ELF-1 (cell line): ENCODE measurements at regions not wholly inside any gene's neighbourhood (a gene's known extent, or its start where the extent isn't known, plus 50 kb on each side); places are given as distances from the start of the nearest gene placed in this dataset.

Experiments used
- DNase-seq: peaks from one replicate; pipeline ENCODE4 v3.0.0-alpha.2; 2016; ENCODE audit warnings: low read depth, low spot score

- no peak for DNase-seq
Measured at GRCh38 chr22:27197618-27198017, 540.2 kb downstream of the MIAT start.

GRCh38 chr22:27198518-27199035 lies 541.2 kb downstream of the MIAT start:
- no peak for DNase-seq

GRCh38 chr22:27199354-27199753 lies 542.0 kb downstream of the MIAT start:
- no peak for DNase-seq

DNA sequence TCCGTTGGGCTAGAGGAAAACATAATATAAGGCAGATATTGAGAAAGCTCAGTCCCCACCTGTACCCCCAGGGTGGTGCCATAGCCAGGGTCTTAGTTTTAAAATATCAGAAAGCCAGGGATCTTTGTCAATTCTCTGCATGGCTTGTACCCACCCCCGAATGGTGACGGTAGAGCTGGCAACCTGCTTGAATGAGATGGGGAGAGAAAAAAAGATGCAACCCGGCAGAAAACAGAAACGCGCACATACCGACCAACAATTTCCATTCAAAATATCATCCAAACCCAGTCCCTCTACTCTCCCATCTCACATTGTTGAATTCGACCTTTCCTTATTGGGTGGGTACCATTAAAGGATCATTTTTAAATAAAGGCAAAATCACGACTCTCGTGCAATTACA lies 543.9 kb downstream of the MIAT start:
- DNase-seq: no peak

DNA sequence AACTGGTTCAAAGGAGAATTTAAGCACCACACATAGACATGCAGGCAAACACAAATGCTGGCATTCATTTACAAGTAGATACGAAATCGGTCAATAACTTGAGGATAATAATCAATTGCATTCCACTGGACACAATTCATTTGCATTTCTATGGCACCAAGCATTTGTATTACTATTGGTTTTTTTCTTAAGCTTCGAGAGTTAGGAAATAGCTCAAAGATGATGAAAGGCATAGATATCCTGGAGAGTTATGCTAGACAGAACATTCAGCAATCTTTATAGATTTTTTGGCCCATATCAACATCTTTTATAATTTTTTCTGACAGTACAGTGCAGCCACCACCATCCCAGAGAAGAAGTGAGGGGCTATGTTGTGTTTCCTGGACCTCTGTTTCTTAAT lies 544.4 kb downstream of the MIAT start:
- DNase-seq: no peak

- DNase-seq: no peak
Measured at GRCh38 chr22:27203276-27203660, 545.9 kb downstream of the MIAT start.

DNA sequence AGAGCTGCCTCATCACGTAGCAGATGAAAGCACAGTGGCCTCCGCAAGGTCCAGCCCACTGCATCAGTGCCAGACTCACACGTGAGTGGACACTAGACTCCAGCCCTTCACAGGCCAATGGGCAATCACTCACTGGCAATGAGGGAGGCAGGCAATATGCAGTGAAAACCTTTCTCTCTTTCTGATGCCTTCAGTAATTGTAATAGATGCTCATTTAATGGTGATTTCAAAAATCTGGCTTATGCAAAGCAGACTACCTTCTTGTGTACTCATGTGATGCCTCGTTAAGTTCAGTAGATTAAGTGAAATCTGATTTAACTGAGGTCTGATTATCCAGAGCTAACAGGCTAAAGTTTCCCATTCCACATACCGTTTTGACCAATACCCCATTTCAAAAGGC lies 546.9 kb downstream of the MIAT start:
- no peak for DNase-seq

- DNase-seq: no peak
Measured at GRCh38 chr22:27204817-27205216, 547.4 kb downstream of the MIAT start.

DNA sequence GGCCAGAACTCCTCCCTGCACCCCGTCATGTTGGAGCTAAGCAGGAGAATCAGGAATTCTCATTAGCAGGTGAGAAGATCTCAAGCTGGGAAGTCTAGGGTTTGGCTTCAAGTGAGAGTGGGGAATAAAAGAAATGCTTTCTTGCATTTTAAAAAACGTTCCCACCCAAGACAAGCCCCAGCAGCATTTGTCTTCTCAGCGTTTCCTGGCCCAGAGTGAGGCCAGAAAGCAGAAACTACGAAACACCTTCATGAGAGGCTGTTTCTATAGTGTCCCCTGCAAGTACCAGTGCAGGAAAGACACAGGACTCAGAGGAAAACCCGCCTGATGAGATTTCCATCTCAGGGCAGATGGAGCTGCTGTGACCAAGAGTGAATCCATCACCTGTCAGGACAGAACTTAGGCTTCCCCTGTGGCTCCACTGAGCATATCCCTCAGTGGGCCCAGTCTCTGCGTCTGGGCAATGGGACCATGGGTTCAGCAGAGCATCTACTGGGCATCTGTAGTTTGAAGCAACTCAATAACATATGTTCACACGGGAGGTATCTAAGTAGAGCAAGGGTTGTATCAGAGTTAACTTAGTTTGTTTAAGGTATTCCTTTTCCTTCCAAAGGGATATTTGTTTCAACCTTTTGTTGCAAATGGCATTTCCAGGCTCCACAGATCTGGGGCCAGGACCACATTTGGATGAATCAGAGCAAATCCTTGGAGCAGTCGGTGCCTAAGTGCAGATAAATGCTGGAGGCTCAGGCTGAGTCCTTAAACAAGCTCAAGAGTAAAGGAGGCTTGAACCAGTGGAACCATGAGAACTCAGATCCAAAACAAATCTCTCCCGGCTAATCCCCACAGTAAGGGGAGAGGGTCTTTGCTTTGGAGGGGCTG lies 548.3 kb downstream of the MIAT start:
- no peak for DNase-seq

DNA sequence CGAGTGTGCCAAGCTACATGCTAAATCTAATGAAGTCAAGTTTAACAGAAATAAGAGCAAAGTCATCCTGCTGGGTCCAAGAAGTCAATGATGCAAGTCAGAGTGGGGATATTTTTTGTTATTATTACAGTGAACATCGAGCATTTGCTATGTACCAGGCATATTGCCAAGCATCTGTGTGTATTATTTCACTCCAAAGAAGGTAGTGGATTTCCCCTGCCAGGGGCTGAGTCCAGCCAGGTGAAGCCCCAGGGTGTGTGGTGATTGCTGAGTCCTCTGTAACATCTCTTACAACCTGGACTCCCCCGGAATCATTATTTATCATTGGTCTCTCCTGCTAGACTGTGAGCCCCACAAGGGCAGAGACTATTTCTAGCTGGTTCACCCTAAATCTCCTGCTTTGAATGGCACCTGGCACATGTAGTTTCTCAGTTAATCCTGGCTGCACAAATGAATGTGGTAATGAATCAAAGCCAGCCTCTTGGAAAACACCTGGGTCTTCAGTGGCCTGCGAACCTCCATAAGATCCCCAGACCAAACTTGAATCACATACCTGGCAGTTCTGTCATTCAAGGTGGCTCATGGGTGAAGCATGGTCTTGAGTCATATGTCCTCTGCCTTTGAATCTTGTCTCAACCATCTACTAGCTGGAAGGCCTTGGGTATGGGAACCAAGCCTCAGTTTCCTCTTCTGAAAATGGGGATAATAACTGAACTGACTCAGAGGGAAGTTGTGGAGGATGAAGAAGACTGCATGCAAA lies 549.2 kb downstream of the MIAT start:
- DNase-seq: no peak

GRCh38 chr22:27207266-27207665 lies 549.9 kb downstream of the MIAT start:
- DNase-seq: no peak

DNA sequence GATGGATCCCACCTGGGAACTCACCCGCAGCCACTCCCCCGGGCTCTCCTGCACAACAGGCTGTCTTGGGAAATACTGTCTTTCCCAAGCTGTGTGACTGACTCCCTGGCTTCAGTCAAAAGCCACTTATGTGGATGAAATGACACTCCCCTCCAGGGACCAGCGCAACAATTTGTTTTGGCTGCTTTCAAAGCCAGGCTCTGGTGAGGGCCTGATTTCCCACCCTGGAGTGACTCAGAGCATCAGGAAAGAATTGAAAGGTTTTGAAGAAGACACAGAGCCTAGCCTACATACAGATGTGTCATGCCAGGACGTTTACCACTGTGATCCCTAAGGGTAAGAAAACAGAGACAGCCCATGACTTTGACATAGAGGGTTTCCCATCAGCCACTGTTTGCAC lies 550.5 kb downstream of the MIAT start:
- DNase-seq: peak; percentile 61

DNA sequence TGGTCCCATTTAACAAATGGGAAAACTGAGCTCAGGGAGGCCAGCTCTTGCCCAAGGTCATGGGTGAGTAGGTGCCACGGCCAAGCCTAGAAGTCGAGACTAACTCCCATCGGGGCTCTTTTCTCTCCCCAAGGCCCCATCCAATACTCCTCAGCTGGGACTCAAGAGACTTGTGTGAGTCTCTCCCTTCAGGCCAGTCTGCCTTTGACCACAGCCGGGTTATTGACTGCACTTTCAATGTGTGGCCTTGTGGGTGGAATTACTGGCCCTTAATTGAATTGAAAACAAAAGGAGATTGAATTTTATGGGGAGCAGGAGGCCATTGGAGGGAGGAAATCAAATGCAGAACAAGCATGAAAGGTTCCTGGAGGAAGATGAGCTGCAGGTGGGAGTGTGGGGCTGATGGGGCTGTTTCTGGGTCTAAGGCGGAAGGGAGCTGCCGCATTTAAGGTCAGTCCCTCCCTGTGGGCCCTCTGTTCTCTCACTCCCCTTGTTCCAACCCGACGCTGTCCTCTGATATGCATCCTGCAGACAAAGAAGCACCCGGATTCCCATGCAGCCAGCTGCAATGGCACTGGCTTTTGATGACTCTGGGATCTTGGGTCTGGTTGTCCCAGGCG lies 552.8 kb downstream of the MIAT start:
- no peak for DNase-seq

DNA sequence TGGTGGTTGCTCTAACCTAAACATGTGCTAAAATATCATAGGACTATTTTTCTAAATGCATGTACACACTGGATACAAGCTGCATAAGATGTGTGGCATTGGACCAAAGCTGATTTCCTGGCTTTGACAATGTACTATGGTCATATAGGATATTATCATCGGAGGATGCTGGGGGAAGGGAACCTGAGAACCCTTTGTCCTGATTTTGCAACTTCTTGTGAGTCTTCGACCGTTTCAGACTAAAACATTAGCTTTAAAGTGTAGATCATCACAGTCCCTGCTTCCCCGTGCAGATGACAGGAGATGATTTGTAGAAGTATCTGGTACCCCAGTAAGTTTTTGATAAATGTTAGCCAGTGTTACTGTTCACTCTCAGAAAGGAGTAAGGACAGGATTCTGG lies 554.7 kb downstream of the MIAT start:
- DNase-seq: no peak

DNA sequence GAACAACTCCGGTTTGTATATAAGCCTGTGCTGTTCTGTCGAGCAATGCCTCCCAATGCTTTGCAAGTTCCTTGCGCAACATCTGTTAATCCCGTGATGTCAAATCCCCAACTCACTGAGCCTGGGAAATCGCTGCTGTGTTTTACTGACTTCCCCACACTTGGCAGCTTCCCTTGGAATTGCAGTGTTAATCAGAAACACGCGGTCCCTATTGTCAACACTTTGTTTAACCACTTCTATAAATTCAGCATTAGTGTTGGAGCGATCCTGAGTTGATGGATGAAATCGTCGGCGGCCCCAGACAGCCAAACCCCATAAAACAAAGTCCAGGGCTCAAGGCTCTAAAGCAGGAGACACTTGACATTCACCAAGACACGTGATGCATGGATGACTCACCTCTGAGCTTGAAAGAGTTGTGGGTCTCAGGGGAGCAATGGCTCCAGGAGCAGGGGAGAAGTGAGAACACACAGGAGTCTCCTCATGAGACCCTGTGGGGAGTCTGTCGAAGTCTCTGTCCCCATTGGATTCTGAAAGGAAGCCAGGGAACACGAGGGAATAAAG lies 555.3 kb downstream of the MIAT start:
- DNase-seq: peak; percentile 74

- no peak for DNase-seq
Measured at GRCh38 chr22:27213294-27213693, 555.9 kb downstream of the MIAT start.

DNA sequence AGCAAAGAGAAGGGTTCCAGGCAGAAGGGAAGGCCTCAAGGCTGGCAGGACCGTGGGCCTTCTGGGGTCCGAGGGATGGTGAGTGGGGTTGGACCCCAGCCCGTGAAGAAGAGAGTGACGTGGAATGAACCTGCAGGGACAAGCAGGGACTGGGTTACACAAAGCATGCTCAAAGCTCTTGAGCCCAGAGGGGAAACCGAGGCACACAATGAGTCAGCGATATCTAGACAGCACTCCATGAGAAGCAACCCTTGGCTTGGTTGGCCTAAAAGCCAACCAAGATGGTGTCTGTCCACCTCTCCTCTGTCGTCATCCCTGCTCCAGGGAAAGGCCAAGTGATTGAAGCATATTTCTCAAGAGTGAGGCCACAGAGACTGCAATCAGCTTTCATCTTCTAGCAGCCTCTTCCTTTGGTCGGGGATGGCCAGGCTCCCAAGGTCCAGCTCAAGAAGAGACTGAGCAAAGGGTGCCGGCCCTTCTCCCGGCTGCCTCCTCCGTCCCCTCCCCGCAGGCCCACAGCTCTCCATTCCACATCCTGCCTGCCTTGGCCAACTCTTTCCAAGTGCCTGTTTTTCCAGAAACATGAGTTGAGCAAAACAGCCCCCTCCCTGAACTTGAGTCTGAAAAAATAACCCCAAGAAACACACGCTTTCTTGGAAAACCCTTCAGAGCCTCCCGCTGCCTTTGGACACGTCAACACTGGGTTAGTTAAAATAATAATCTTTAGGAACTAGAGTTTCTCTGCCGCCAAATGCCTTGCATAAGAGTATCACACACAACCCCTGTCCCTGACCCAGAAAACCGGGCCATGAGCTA lies 556.6 kb downstream of the MIAT start:
- DNase-seq: no peak

DNA sequence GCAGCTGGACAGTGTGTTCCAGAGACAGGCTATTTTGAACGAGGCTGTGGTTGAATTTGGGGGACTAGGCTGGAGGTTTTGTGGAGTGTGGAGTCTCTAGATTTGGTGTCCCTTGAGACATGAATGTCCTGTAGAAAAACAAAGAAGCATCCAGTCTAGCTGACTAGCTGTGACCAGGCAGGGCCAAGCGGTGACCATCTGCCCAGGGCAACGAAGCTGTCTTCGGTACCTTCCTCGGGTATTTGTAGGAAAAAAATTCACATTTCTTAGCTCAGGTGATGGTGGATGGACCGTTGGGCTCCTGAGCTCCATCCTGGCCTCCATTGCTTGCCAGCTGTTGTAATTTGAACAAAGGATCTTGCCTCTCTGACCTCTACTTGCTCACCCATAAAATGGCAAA lies 557.3 kb downstream of the MIAT start:
- DNase-seq: no peak

DNA sequence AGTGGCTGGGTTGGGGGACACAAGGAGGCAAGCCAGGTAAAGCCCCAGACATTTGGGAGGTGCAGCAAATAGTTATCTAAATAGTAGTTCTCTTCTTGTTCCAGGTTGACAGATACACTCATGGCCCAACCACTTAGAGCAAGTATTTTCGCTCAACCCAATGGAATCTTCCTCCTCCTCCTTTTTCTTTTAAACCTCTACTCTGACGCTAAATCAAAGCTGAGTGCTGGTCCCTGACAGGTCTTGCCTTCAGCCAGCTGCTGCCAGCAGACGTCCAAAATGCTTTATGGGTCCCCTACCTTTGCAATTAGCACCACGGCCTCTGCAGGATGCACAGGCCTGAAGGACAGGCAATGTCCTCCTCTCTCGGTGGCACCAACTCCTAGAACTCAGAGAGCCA lies 558.5 kb downstream of the MIAT start:
- DNase-seq: no peak

GRCh38 chr22:27216444-27216843 lies 559.1 kb downstream of the MIAT start:
- no peak for DNase-seq

DNA sequence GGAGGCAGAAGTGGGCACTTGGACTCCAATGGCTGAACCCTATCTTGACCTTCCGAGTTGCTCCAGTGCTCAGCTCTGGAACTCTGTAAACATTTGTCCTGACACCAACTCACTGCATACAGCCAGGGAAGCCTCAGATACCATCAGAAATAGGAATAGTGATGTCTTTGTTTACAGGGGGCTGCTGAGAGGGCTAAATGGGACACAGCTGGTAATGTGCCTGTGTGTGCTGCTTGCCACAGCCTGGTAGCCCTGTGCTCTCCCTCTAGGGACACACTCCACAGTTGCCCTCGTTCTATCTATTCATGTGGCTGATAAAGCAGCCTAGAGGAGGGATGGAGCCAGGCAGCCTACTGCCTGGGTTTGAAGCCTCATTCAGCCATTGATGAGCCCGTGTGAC lies 559.8 kb downstream of the MIAT start:
- no peak for DNase-seq
